ENCODE measurements at regions not wholly inside any gene's neighbourhood (a gene's known extent, or its start where the extent isn't known, plus 50 kb on each side); places are given as distances from the start of the nearest gene placed in this dataset.
A peak's percentile ranks its signal among the peaks of the same experiment; 100 is the strongest.

GRCh38 chr5:67619235-67619634 lies 422.6 kb upstream of the CD180 start:
- TF ChIP-seq CTCF (conservative IDR thresholded peaks at IDR 0.05; ENCODE audit: low read depth, low read length) = no peak
- peak; percentile 40 for DNase-seq (ENCODE audit: low read depth)

GRCh38 chr5:67617051-67617450 lies 420.5 kb upstream of the CD180 start:
- no peak for DNase-seq (ENCODE audit: low read depth)
- no peak for TF ChIP-seq CTCF (conservative IDR thresholded peaks at IDR 0.05; ENCODE audit: low read depth, low read length)
- H3K4me3 ChIP-seq (ENCODE audit: low read depth, low read length) = no peak overlapping the region

More at GRCh38 chr5:67619235-67619634, 422.6 kb upstream of the CD180 start:
- H3K4me3 ChIP-seq (ENCODE audit: low read depth, low read length) = no peak overlapping the region

- H3K4me3 ChIP-seq (ENCODE audit: low read depth, low read length) = no peak overlapping the region
- no peak for TF ChIP-seq CTCF (conservative IDR thresholded peaks at IDR 0.05; ENCODE audit: low read depth, low read length)
- no peak for DNase-seq (ENCODE audit: low read depth)
Observed at GRCh38 chr5:67612961-67613360, 416.4 kb upstream of the CD180 start.

GRCh38 chr5:67610186-67610912 lies 413.8 kb upstream of the CD180 start:
- TF ChIP-seq CTCF (conservative IDR thresholded peaks at IDR 0.05; ENCODE audit: low read depth, low read length) = no peak
- H3K4me3 ChIP-seq (ENCODE audit: low read depth, low read length) = no peak overlapping the region
- DNase-seq (ENCODE audit: low read depth) = no peak

- TF ChIP-seq CTCF (conservative IDR thresholded peaks at IDR 0.05; ENCODE audit: low read depth, low read length) = no peak
- no peak overlapping the region for H3K4me3 ChIP-seq (ENCODE audit: low read depth, low read length)
- DNase-seq (ENCODE audit: low read depth) = no peak
Observed at GRCh38 chr5:67607958-67608357, 411.4 kb upstream of the CD180 start.

GRCh38 chr5:67606586-67606947 lies 410.0 kb upstream of the CD180 start:
- no peak for TF ChIP-seq CTCF (conservative IDR thresholded peaks at IDR 0.05; ENCODE audit: low read depth, low read length)
- no peak overlapping the region for H3K4me3 ChIP-seq (ENCODE audit: low read depth, low read length)
- DNase-seq (ENCODE audit: low read depth) = no peak
